GM19455 (cell line): ENCODE measurements at regions not wholly inside any gene's neighbourhood (a gene's known extent, or its start where the extent isn't known, plus 50 kb on each side); places are given as distances from the start of the nearest gene placed in this dataset.
A peak's percentile ranks its signal among the peaks of the same experiment; 100 is the strongest.

Experiments
- ATAC-seq: cut with Tn5 transposase; IDR thresholded peaks from one replicate; pipeline ENCODE4 v1.9.1; 2021; ENCODE audit not compliant: unreplicated experiment

- no peak for ATAC-seq
Observed at GRCh38 chr4:45368832-45369231, 642.5 kb upstream of the GNPDA2 start.

GRCh38 chr4:45363931-45364330, 637.6 kb upstream of the GNPDA2 start:
- ATAC-seq = no peak

- ATAC-seq = no peak
Observed at GRCh38 chr4:45358573-45359506, 632.5 kb upstream of the GNPDA2 start.

- no peak for ATAC-seq
Observed at GRCh38 chr4:45353161-45353560, 626.8 kb upstream of the GNPDA2 start.

- peak; percentile 84 for ATAC-seq
Observed at GRCh38 chr4:45350438-45350837, 624.1 kb upstream of the GNPDA2 start.

- no peak for ATAC-seq
Observed at GRCh38 chr4:45349859-45350258, 623.5 kb upstream of the GNPDA2 start.

- no peak for ATAC-seq
Observed at GRCh38 chr4:45346816-45347435, 620.6 kb upstream of the GNPDA2 start.

- ATAC-seq = no peak
Observed at GRCh38 chr4:45345558-45345957, 619.2 kb upstream of the GNPDA2 start.

- no peak for ATAC-seq
Observed at GRCh38 chr4:45331802-45332201, 605.4 kb upstream of the GNPDA2 start.

- ATAC-seq = no peak
Observed at GRCh38 chr4:45327544-45327943, 601.2 kb upstream of the GNPDA2 start.

- ATAC-seq = no peak
Observed at GRCh38 chr4:45324455-45325417, 598.4 kb upstream of the GNPDA2 start.

GRCh38 chr4:45323453-45324058, 597.2 kb upstream of the GNPDA2 start:
- no peak for ATAC-seq

- no peak for ATAC-seq
Observed at GRCh38 chr4:45317739-45318138, 591.4 kb upstream of the GNPDA2 start.

GRCh38 chr4:45317276-45317675, 590.9 kb upstream of the GNPDA2 start:
- ATAC-seq = no peak

- ATAC-seq = no peak
Observed at GRCh38 chr4:45316257-45316656, 589.9 kb upstream of the GNPDA2 start.

- no peak for ATAC-seq
Observed at GRCh38 chr4:45302828-45303227, 576.5 kb upstream of the GNPDA2 start.

GRCh38 chr4:45294464-45294863, 568.1 kb upstream of the GNPDA2 start:
- no peak for ATAC-seq

- ATAC-seq = no peak
Observed at GRCh38 chr4:45293335-45293734, 567.0 kb upstream of the GNPDA2 start.

- ATAC-seq = no peak
Observed at GRCh38 chr4:45292844-45293243, 566.5 kb upstream of the GNPDA2 start.

- no peak for ATAC-seq
Observed at GRCh38 chr4:45284400-45285085, 558.2 kb upstream of the GNPDA2 start.
